WTC11 (cell line): ENCODE measurements at regions not wholly inside any gene's neighbourhood (a gene's known extent, or its start where the extent isn't known, plus 50 kb on each side); places are given as distances from the start of the nearest gene placed in this dataset.

Source experiments
- CTCF ChIP-seq: fragments of 200-600 bp; IDR thresholded peaks from 2 replicates; pipeline ENCODE4 v1.8.0; 2022; ENCODE audit warnings: antibody characterized with exemption
- ERG ChIP-seq: fragments of 250-450 bp; sonication (Bioruptor Pico); IDR thresholded peaks from 2 replicates; pipeline ENCODE4 v1.8.0; 2021; ENCODE audit warnings: mild to moderate bottlenecking
- ETV6 ChIP-seq: sonication (generic); formaldehyde crosslinking; IDR thresholded peaks from 2 replicates; pipeline ENCODE4 v1.8.1; 2022; ENCODE audit warnings: mild to moderate bottlenecking, missing genetic modification reagents
- MYBL2 ChIP-seq: sonication (generic); formaldehyde crosslinking; IDR thresholded peaks from 2 replicates; pipeline ENCODE4 v1.8.1; 2023; ENCODE audit warnings: mild to moderate bottlenecking, moderate library complexity, missing genetic modification reagents
- PRDM15 ChIP-seq: sonication (generic); formaldehyde crosslinking; IDR thresholded peaks from 2 replicates; pipeline ENCODE4 v1.8.0; 2022; ENCODE audit warnings: missing genetic modification reagents
- TCF7 ChIP-seq: sonication (generic); formaldehyde crosslinking; IDR thresholded peaks from 2 replicates; pipeline ENCODE4 v1.8.0; 2022; ENCODE audit warnings: mild to moderate bottlenecking, low read depth, missing genetic modification reagents, moderate library complexity
- TEAD4 ChIP-seq: sonication (generic); formaldehyde crosslinking; IDR thresholded peaks from 2 replicates; pipeline ENCODE4 v1.8.0; 2022; ENCODE audit warnings: mild to moderate bottlenecking, missing genetic modification reagents
- USF2 ChIP-seq: sonication (generic); formaldehyde crosslinking; IDR thresholded peaks from 2 replicates; pipeline ENCODE4 v1.8.1; 2023; ENCODE audit warnings: mild to moderate bottlenecking, missing genetic modification reagents, moderate library complexity
- ZNF138 ChIP-seq: sonication (generic); formaldehyde crosslinking; conservative IDR thresholded peaks from 2 replicates; pipeline ENCODE4 v1.8.1; 2022; ENCODE audit warnings: mild to moderate bottlenecking, moderate library complexity, missing genetic modification reagents
- ZNF232 ChIP-seq: sonication (generic); formaldehyde crosslinking; IDR thresholded peaks from 2 replicates; pipeline ENCODE4 v1.8.0; 2022; ENCODE audit warnings: mild to moderate bottlenecking, missing genetic modification reagents
- ZNF512 ChIP-seq: sonication (generic); formaldehyde crosslinking; IDR thresholded peaks from 2 replicates; pipeline ENCODE4 v1.8.1; 2022; ENCODE audit warnings: missing genetic modification reagents, borderline replicate concordance
- TF ChIP-seq, protein P1 (sequence below): sonication (generic); formaldehyde crosslinking; IDR thresholded peaks from 2 replicates; pipeline ENCODE4 v1.8.1; 2022; ENCODE audit warnings: mild to moderate bottlenecking, moderate library complexity, missing genetic modification reagents
- TF ChIP-seq, protein P2 (sequence below): sonication (generic); formaldehyde crosslinking; IDR thresholded peaks from 2 replicates; pipeline ENCODE4 v1.8.0; 2022; ENCODE audit warnings: mild to moderate bottlenecking, missing genetic modification reagents
- TF ChIP-seq, protein P3 (sequence below): sonication (generic); formaldehyde crosslinking; IDR thresholded peaks from 2 replicates; pipeline ENCODE4 v1.8.1; 2022; ENCODE audit warnings: low read depth, missing genetic modification reagents, borderline replicate concordance

- TF ChIP-seq ZNF512 (CRISPR knock-in tag): no peak
- TF ChIP-seq USF2: no peak
- no peak for TF ChIP-seq CTCF
- TF ChIP-seq ETV6: no peak
- no peak for TF ChIP-seq TCF7 (CRISPR knock-in tag)
- TF ChIP-seq MYBL2 (CRISPR knock-in tag): no peak
- TF ChIP-seq, protein P1, sequence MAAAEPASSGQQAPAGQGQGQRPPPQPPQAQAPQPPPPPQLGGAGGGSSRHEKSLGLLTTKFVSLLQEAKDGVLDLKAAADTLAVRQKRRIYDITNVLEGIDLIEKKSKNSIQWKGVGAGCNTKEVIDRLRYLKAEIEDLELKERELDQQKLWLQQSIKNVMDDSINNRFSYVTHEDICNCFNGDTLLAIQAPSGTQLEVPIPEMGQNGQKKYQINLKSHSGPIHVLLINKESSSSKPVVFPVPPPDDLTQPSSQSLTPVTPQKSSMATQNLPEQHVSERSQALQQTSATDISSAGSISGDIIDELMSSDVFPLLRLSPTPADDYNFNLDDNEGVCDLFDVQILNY (CRISPR knock-in tag): no peak
- TF ChIP-seq ZNF232 (CRISPR knock-in tag): no peak
- TF ChIP-seq ERG (CRISPR knock-in tag): no peak
- no peak for TF ChIP-seq TEAD4 (CRISPR knock-in tag)
- TF ChIP-seq, protein P2, sequence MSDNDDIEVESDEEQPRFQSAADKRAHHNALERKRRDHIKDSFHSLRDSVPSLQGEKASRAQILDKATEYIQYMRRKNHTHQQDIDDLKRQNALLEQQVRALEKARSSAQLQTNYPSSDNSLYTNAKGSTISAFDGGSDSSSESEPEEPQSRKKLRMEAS (CRISPR knock-in tag): no peak
- TF ChIP-seq, protein P3, sequence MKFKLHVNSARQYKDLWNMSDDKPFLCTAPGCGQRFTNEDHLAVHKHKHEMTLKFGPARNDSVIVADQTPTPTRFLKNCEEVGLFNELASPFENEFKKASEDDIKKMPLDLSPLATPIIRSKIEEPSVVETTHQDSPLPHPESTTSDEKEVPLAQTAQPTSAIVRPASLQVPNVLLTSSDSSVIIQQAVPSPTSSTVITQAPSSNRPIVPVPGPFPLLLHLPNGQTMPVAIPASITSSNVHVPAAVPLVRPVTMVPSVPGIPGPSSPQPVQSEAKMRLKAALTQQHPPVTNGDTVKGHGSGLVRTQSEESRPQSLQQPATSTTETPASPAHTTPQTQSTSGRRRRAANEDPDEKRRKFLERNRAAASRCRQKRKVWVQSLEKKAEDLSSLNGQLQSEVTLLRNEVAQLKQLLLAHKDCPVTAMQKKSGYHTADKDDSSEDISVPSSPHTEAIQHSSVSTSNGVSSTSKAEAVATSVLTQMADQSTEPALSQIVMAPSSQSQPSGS (CRISPR knock-in tag): no peak
- no peak for TF ChIP-seq ZNF138 (CRISPR knock-in tag)
- no peak for TF ChIP-seq PRDM15
These were observed 207.3 kb upstream of the VEGFC start for GRCh38 chr4:176999935-177000543.
